Sigmoid colon (tissue), 6 donors: ENCODE measurements at regions not wholly inside any gene's neighbourhood (a gene's known extent, or its start where the extent isn't known, plus 50 kb on each side); places are given as distances from the start of the nearest gene placed in this dataset.

Experiments used
- DNase-seq: peaks from one replicate; pipeline ENCODE4 v3.0.0-alpha.2; 2019
- H3K27ac ChIP-seq, 4 donors: fragments of 200-600 bp; sonication (generic); one replicate each; pipeline ENCODE4 v1.5.1; 2016 to 2019; ENCODE audit warnings: mild to moderate bottlenecking in 1 of 4
- H3K27me3 ChIP-seq, 3 donors: fragments of 200-600 bp; sonication (generic); one replicate each; pipeline ENCODE4 v1.5.1; 2019; ENCODE audit warnings: mild to moderate bottlenecking in 1 of 3
- H3K36me3 ChIP-seq, 4 donors: fragments of 200-600 bp; sonication (generic); one replicate each; pipeline ENCODE4 v1.5.1; 2016 to 2019
- H3K4me1 ChIP-seq, 4 donors: fragments of 200-600 bp; sonication (generic); one replicate each; pipeline ENCODE4 v1.5.1; 2017 to 2019
- H3K4me3 ChIP-seq, 4 donors: fragments of 200-600 bp; sonication (generic); one replicate each; pipeline ENCODE4 v1.5.1; 2017 to 2019; ENCODE audit warnings: mild to moderate bottlenecking in 2 of 4, moderate library complexity in 1 of 4
- H3K9me3 ChIP-seq, 4 donors: fragments of 200-600 bp in 3 of 4; sonication (generic) in 3 of 4; one replicate each; pipeline versions ENCODE4 v1.5.1 to v1.6.1; 2013 to 2019
- EP300 ChIP-seq, 4 donors: sonication (generic); formaldehyde crosslinking; IDR thresholded peaks; one replicate each; pipeline ENCODE4 v1.6.1; 2017; ENCODE audit warnings: antibody characterized with exemption in 4 of 4
- POLR2A ChIP-seq, 2 donors: fragments of 450-650 bp; IDR thresholded peaks; one replicate each; pipeline ENCODE4 v1.6.1; 2016; ENCODE audit warnings: antibody characterized with exemption in 2 of 2, mild to moderate bottlenecking in 2 of 2, moderate library complexity in 2 of 2
- POLR2AphosphoS5 ChIP-seq, 4 donors: sonication (generic); formaldehyde crosslinking; IDR thresholded peaks; one replicate each; pipeline ENCODE4 v1.6.1; 2017; ENCODE audit warnings: antibody characterized with exemption in 4 of 4
- WGBS, 2 donors: extraction: QIAGEN DNeasy Blood & Tissue Kit; methylation state at CpG; one replicate each; pipeline ENCODE4 v1.1.7; 2013; 5-methylcytosine and 5-hydroxymethylcytosine counted together
- intact Hi-C: fragments of 100-400 bp; cut with DNase I; formaldehyde crosslinking; loops from one replicate; pipeline ENCODE4 v1.15.1; 2023
- TF ChIP-seq, protein P1 (sequence below), 4 experiments: fragments of 450-650 bp in 3 of 4; fragments of 200-600 bp in 1 of 4; IDR thresholded peaks; one replicate each; pipeline ENCODE4 v1.5.1; 2016 to 2019; ENCODE audit warnings: antibody characterized with exemption in 4 of 4, mild to moderate bottlenecking in 3 of 4, moderate library complexity in 2 of 4
- donor health status: healthy with polysubstance abuse.
- donor health status: healthy.

DNA sequence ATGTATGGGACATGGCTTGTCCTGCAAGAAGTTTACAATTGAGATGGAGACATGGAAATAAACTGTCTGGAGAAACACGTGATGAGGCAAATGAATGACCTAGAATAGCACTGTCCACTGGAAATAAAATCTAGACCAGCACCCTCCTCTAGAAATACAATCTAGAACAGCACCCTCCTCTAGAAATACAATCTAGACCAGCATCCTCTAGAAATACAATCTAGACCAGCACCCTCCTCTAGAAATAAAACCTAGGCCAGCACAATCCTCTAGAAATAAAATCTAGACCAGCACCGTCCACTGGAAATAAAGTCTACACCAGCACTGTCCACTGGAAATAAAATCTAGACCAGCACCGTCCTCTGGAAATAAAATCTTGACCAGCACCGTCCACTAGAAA is 69.2 kb upstream of the RFLNA start:
- H3K36me3 ChIP-seq, result no peaks in the 10 kb centered on the region
- no peak overlapping the region for H3K4me3 ChIP-seq
- no peak overlapping the region for H3K27ac ChIP-seq
- no peak for DNase-seq
- no peaks in the 10 kb centered on the region for H3K4me1 ChIP-seq
- WGBS, 2 donors, result 91 to 92% methylated on average over 4 of the region's 4 CpGs
- TF ChIP-seq POLR2AphosphoS5 (IDR thresholded peaks at IDR 0.05) (no peak), EP300 (IDR thresholded peaks at IDR 0.05) (no peak), POLR2A (IDR thresholded peaks at IDR 0.05) (no peak)
- TF ChIP-seq, protein P1, sequence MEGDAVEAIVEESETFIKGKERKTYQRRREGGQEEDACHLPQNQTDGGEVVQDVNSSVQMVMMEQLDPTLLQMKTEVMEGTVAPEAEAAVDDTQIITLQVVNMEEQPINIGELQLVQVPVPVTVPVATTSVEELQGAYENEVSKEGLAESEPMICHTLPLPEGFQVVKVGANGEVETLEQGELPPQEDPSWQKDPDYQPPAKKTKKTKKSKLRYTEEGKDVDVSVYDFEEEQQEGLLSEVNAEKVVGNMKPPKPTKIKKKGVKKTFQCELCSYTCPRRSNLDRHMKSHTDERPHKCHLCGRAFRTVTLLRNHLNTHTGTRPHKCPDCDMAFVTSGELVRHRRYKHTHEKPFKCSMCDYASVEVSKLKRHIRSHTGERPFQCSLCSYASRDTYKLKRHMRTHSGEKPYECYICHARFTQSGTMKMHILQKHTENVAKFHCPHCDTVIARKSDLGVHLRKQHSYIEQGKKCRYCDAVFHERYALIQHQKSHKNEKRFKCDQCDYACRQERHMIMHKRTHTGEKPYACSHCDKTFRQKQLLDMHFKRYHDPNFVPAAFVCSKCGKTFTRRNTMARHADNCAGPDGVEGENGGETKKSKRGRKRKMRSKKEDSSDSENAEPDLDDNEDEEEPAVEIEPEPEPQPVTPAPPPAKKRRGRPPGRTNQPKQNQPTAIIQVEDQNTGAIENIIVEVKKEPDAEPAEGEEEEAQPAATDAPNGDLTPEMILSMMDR (IDR thresholded peaks at IDR 0.05), result no peak
- H3K27me3 ChIP-seq, result no peaks in the 10 kb centered on the region
- intact Hi-C loops, result no loop called here
- H3K9me3 ChIP-seq, result no peaks in the 10 kb centered on the region

DNA sequence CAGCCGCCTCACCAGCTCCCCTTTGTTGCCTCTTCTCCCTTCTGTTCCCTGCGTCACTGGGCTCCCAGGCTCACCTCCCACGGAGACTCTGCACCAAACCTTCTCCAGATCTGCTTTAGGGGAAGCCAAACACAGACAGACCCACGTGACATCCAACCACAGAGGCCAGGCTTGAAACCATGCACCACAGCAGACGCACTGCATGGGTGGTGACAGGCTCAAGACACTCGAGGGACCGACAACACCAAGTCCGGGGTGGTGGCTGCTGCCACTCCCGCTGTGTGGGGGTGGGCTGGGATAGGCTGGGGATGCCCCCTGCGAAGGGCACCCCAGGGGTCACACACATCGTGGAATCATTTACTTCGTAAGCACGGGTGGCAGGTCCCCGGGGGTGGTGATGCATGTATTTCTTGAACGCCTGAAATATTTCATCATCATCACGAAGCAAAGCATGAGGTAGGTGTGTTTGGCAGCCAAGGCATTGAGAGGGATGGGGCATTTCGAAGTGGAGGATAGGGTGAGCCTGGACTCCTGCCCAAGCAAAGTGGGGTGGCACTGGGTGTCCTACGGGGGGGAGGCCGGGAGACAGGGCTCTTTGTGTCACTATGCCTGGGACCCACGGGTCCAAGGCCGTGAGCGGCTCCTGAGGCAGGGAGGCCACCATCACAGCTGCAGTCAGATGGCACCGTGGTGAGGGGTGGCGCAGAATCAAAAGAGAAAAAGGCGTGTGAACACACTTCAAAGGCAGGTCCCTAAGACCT is 66.8 kb upstream of the RFLNA start:
- Histone ChIP-seq H3K4me1 (no peaks in the 10 kb centered on the region), H3K27me3 (no peaks in the 10 kb centered on the region), H3K4me3 (no peak overlapping the region), H3K9me3 (no peaks in the 10 kb centered on the region), H3K27ac (no peak overlapping the region), H3K36me3 (no peaks in the 10 kb centered on the region)
- no peak for DNase-seq
- intact Hi-C loops, result no loop called here
- TF ChIP-seq POLR2AphosphoS5 (IDR thresholded peaks at IDR 0.05) (no peak), POLR2A (IDR thresholded peaks at IDR 0.05) (no peak), EP300 (IDR thresholded peaks at IDR 0.05) (no peak)
- TF ChIP-seq, protein P1 (IDR thresholded peaks at IDR 0.05), result no peak
- 85 to 92% methylated on average over 25 of the region's 25 CpGs for WGBS, 2 donors

DNA sequence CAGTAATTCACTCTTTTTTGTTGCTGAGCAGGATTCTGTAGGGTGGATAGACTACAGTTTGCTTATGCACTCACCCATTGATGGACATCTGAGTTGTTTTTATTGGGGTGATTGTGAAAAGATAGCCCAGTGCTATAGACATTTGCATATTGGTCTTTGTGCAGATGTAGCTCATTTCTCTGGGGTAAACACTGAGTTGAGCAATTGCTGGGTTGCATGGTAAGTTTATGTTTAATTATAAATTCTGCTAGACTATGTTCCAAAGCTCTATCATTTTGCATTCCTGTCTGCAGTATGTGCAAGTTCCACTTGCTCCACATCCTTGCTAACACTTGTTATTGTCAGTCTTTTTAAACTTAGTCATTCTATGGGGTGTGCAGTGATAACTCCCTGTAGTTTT is 65.4 kb upstream of the RFLNA start:
- Histone ChIP-seq H3K27ac (no peak overlapping the region), H3K27me3 (no peaks in the 10 kb centered on the region), H3K9me3 (no peaks in the 10 kb centered on the region), H3K36me3 (no peaks in the 10 kb centered on the region), H3K4me3 (no peak overlapping the region), H3K4me1 (no peaks in the 10 kb centered on the region)
- intact Hi-C loops, result no loop called here
- DNase-seq, result no peak
- TF ChIP-seq EP300 (IDR thresholded peaks at IDR 0.05), result no peak
- TF ChIP-seq, protein P1 (IDR thresholded peaks at IDR 0.05), result no peak
- no peak for TF ChIP-seq POLR2A (IDR thresholded peaks at IDR 0.05)
- TF ChIP-seq POLR2AphosphoS5 (IDR thresholded peaks at IDR 0.05), result no peak

DNA sequence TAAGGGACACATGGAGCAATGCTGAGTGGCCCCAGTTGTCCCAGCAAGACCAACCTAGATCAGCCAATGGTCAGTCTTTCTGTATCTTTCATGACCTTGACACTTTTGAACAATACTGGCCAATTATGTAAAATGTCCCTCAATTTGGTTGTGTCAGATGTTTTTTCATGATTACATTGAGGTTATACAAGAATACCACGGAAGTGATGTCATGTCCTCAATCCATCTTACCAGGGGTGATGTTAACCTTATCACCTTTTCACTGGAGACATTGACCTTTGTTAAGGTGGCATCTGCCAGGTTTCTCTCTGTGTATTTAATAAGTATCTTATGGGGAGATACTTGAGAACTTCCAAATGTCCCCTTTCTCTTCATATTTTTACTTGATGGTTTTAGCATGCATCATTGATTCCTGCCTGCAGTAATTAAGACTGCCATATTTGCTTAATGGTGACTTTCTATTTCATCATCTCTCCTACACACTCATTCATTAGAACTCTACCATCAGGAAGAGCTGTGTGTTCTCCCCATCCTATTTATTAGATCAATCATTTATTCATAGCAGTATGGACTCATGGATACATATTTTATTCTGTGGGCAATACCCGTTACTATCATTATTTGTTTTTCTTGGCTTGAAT is 64.7 kb upstream of the RFLNA start:
- no peak for DNase-seq
- no peak for TF ChIP-seq POLR2AphosphoS5 (IDR thresholded peaks at IDR 0.05)
- TF ChIP-seq POLR2A (IDR thresholded peaks at IDR 0.05), result no peak
- TF ChIP-seq EP300 (IDR thresholded peaks at IDR 0.05), result no peak
- TF ChIP-seq, protein P1 (IDR thresholded peaks at IDR 0.05), result no peak
- Histone ChIP-seq H3K36me3 (no peaks in the 10 kb centered on the region), H3K4me1 (no peaks in the 10 kb centered on the region), H3K9me3 (no peaks in the 10 kb centered on the region), H3K27ac (no peak overlapping the region), H3K4me3 (no peak overlapping the region), H3K27me3 (no peaks in the 10 kb centered on the region)
- intact Hi-C loops, result no loop called here
- 68 to 96% methylated on average over 2 of the region's 2 CpGs for WGBS, 2 donors
